ENCODE measurements at regions not wholly inside any gene's neighbourhood (a gene's known extent, or its start where the extent isn't known, plus 50 kb on each side); places are given as distances from the start of the nearest gene placed in this dataset.

DNA sequence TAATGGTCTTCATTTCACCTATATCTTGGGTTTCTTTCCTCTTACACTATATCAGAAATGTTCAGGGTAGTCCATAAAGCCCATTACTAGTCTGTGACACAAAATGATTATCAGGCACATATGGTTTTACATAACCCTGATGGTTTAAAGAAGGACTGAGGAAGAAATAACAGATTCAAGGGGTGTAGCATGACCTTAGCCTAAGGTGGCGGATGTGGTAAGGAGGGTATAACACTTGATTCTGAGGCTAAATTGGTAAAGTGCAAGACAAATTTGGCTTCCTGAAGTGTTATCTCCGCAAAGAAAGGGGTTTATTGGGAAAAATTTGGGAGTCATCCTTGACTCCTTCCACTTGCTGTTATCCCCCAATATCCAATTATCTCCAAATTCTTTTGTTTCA is 388.2 kb upstream of the RPS23 start:
- H3K36me3 ChIP-seq (ENCODE audit: control insufficient read depth in 2 of 2, insufficient read depth in 2 of 2, low read length in 1 of 2), result no peaks in the 10 kb centered on the region
- ChIA-PET RAD21 (ENCODE audit: unreplicated experiment) (no interaction called here), SMC1A (ENCODE audit: uncharacterized antibody, unreplicated experiment) (no interaction called here), POLR2A (no interaction called here), CTCF (no interaction called here)
- FAIRE-seq (no peak), DNase-seq (ENCODE audit: low read depth, low spot score) (no peak), ATAC-seq (no peak)
- no peak overlapping the region for H2AFZ ChIP-seq (ENCODE audit: control insufficient read depth, low read depth, low read length)
- H3K27me3 ChIP-seq (replicated peaks in 1 of 2; ENCODE audit: control insufficient read depth in 2 of 2, insufficient read depth in 2 of 2, low read length in 1 of 2), result no peaks in the 10 kb centered on the region
- H3K9ac ChIP-seq (ENCODE audit: control insufficient read depth, insufficient read depth, low read length), result no peak overlapping the region
- no peaks in the 10 kb centered on the region for H3K4me1 ChIP-seq (ENCODE audit: control insufficient read depth, insufficient read depth, low read length)
- no peaks in the 10 kb centered on the region for H3K79me2 ChIP-seq (ENCODE audit: control insufficient read depth, insufficient read depth, low read length)
- intact Hi-C loops (cut with micrococcal nuclease; ENCODE audit: unreplicated experiment), result no loop called here
- H4K20me1 ChIP-seq (ENCODE audit: control insufficient read depth, insufficient read depth), result no peaks in the 10 kb centered on the region
- no peak overlapping the region for H3K4me3 ChIP-seq
- H3K27ac ChIP-seq (ENCODE audit: control insufficient read depth, insufficient read depth), result no peak overlapping the region
- no peak for TF ChIP-seq CREB1 (IDR thresholded peaks at IDR 0.05; ENCODE audit: low read depth)
- TF ChIP-seq RCOR1 (conservative IDR thresholded peaks at IDR 0.05; ENCODE audit: low read depth, low read length), result no peak
- TF ChIP-seq CBFB (IDR thresholded peaks at IDR 0.05; ENCODE audit: low read depth), result no peak
- no peak for TF ChIP-seq MEF2A (IDR thresholded peaks at IDR 0.05; ENCODE audit: insufficient read depth, low read depth, low read length)
- H3K9me3 ChIP-seq (replicated peaks; ENCODE audit: control insufficient read depth, insufficient read depth, low read length), result no peaks in the 10 kb centered on the region
- BruUV-seq (replicated peaks), result no TSS peak
- in situ Hi-C loops (cut with MboI), result no loop called here
- H3K4me2 ChIP-seq (ENCODE audit: control insufficient read depth, insufficient read depth), result no peak overlapping the region
- 62% methylated on average over 2 of the region's 2 CpGs for WGBS (ENCODE audit: insufficient coverage, insufficient replicate concordance, low lambda C conversion rate, missing lambda C conversion rate)

DNA sequence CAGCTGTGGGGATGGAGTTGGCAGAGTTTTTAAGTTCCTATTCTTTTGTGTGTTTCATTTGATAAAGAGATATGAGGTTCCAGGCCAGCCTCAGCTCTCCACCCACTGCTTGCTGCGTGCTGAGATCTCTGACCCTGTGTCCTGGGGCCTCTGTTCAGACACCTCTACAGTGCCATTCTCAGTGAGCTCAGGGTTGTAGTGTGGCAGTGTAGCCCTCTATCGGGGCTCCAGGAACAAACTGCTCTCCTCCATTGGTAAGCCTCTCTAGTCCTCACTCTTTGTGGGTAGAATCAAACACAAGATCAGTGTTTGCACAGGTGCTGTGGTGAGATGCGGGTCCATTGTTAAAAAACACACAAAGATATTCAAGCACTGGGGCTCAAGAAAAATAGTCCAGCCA is 386.6 kb upstream of the RPS23 start:
- Histone ChIP-seq H2AFZ (ENCODE audit: control insufficient read depth, low read depth, low read length) (no peak overlapping the region), H4K20me1 (ENCODE audit: control insufficient read depth, insufficient read depth) (no peaks in the 10 kb centered on the region), H3K9ac (ENCODE audit: control insufficient read depth, insufficient read depth, low read length) (no peak overlapping the region), H3K9me3 (replicated peaks; ENCODE audit: control insufficient read depth, insufficient read depth, low read length) (no peaks in the 10 kb centered on the region), H3K4me3 (no peak overlapping the region), H3K36me3 (ENCODE audit: control insufficient read depth in 2 of 2, insufficient read depth in 2 of 2, low read length in 1 of 2) (no peaks in the 10 kb centered on the region), H3K79me2 (ENCODE audit: control insufficient read depth, insufficient read depth, low read length) (no peaks in the 10 kb centered on the region), H3K4me2 (ENCODE audit: control insufficient read depth, insufficient read depth) (no peak overlapping the region), H3K27me3 (replicated peaks in 1 of 2; ENCODE audit: control insufficient read depth in 2 of 2, insufficient read depth in 2 of 2, low read length in 1 of 2) (no peaks in the 10 kb centered on the region), H3K27ac (ENCODE audit: control insufficient read depth, insufficient read depth) (no peak overlapping the region), H3K4me1 (ENCODE audit: control insufficient read depth, insufficient read depth, low read length) (no peaks in the 10 kb centered on the region)
- CTCF ChIA-PET, result no interaction called here
- DNase-seq (ENCODE audit: low read depth, low spot score), result no peak
- intact Hi-C loops (cut with micrococcal nuclease; ENCODE audit: unreplicated experiment), result no loop called here
- no peak for ATAC-seq
- FAIRE-seq, result no peak
- POLR2A ChIA-PET, result no interaction called here
- BruUV-seq (replicated peaks), result no TSS peak
- in situ Hi-C loops (cut with MboI), result no loop called here
- RAD21 ChIA-PET (ENCODE audit: unreplicated experiment), result no interaction called here
- SMC1A ChIA-PET (ENCODE audit: uncharacterized antibody, unreplicated experiment), result interaction anchor here (0.9 kb wide), 2 partner anchors 23 to 499 kb away, joined by 3 read pairs; no protein-coding TSS in a partner anchor
- WGBS (ENCODE audit: insufficient coverage, insufficient replicate concordance, low lambda C conversion rate, missing lambda C conversion rate), result 26% methylated on average over 3 of the region's 3 CpGs
- TF ChIP-seq GABPA (IDR thresholded peaks at IDR 0.05; ENCODE audit: low read depth) (no peak), RAD51 (IDR thresholded peaks at IDR 0.05) (no peak), FOS (IDR thresholded peaks at IDR 0.05; ENCODE audit: borderline replicate concordance, extremely low read depth, insufficient read length) (no peak), ZSCAN29 (IDR thresholded peaks at IDR 0.05) (no peak), NBN (IDR thresholded peaks at IDR 0.05) (no peak), KLF5 (IDR thresholded peaks at IDR 0.05; ENCODE audit: partially characterized antibody) (no peak), RAD21 (IDR thresholded peaks at IDR 0.05; ENCODE audit: insufficient read depth, low read depth, low read length) (no peak), NFXL1 (IDR thresholded peaks at IDR 0.05; ENCODE audit: borderline replicate concordance) (no peak), YY1 (IDR thresholded peaks at IDR 0.05; ENCODE audit: low read depth, low read length) (no peak), TCF7 (IDR thresholded peaks at IDR 0.05; ENCODE audit: borderline replicate concordance) (no peak)
- TF ChIP-seq, protein P1, sequence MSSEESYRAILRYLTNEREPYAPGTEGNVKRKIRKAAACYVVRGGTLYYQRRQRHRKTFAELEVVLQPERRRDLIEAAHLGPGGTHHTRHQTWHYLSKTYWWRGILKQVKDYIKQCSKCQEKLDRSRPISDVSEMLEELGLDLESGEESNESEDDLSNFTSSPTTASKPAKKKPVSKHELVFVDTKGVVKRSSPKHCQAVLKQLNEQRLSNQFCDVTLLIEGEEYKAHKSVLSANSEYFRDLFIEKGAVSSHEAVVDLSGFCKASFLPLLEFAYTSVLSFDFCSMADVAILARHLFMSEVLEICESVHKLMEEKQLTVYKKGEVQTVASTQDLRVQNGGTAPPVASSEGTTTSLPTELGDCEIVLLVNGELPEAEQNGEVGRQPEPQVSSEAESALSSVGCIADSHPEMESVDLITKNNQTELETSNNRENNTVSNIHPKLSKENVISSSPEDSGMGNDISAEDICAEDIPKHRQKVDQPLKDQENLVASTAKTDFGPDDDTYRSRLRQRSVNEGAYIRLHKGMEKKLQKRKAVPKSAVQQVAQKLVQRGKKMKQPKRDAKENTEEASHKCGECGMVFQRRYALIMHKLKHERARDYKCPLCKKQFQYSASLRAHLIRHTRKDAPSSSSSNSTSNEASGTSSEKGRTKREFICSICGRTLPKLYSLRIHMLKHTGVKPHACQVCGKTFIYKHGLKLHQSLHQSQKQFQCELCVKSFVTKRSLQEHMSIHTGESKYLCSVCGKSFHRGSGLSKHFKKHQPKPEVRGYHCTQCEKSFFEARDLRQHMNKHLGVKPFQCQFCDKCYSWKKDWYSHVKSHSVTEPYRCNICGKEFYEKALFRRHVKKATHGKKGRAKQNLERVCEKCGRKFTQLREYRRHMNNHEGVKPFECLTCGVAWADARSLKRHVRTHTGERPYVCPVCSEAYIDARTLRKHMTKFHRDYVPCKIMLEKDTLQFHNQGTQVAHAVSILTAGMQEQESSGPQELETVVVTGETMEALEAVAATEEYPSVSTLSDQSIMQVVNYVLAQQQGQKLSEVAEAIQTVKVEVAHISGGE (CRISPR knock-in tag; IDR thresholded peaks at IDR 0.05), result no peak
- TF ChIP-seq, protein P2, sequence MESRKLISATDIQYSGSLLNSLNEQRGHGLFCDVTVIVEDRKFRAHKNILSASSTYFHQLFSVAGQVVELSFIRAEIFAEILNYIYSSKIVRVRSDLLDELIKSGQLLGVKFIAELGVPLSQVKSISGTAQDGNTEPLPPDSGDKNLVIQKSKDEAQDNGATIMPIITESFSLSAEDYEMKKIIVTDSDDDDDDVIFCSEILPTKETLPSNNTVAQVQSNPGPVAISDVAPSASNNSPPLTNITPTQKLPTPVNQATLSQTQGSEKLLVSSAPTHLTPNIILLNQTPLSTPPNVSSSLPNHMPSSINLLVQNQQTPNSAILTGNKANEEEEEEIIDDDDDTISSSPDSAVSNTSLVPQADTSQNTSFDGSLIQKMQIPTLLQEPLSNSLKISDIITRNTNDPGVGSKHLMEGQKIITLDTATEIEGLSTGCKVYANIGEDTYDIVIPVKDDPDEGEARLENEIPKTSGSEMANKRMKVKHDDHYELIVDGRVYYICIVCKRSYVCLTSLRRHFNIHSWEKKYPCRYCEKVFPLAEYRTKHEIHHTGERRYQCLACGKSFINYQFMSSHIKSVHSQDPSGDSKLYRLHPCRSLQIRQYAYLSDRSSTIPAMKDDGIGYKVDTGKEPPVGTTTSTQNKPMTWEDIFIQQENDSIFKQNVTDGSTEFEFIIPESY (IDR thresholded peaks at IDR 0.05), result no peak

Data from GM12878 (cell line).